Left ventricle myocardium inferior (tissue), 1 donor: ENCODE measurements at regions not wholly inside any gene's neighbourhood (a gene's known extent, or its start where the extent isn't known, plus 50 kb on each side); places are given as distances from the start of the nearest gene placed in this dataset.

Experiments
- DNase-seq: peaks from one replicate; pipeline ENCODE4 v3.0.0-alpha.2; 2020
- H3K27ac ChIP-seq: fragments of 200-600 bp; replicated peaks from 2 replicates; pipeline ENCODE4 v1.8.0; 2021
- H3K27me3 ChIP-seq: fragments of 200-600 bp; 2 replicates; pipeline ENCODE4 v1.8.0; 2021; ENCODE audit warnings: low read depth
- H3K36me3 ChIP-seq: fragments of 200-600 bp; 2 replicates; pipeline ENCODE4 v1.8.0; 2021
- H3K4me1 ChIP-seq: fragments of 200-600 bp; 2 replicates; pipeline ENCODE4 v1.8.0; 2021
- H3K4me3 ChIP-seq: fragments of 200-600 bp; 2 replicates; pipeline ENCODE4 v1.8.0; 2021; ENCODE audit warnings: mild to moderate bottlenecking, moderate library complexity
- H3K9me3 ChIP-seq: fragments of 200-600 bp; replicated peaks from 2 replicates; pipeline ENCODE4 v1.8.0; 2021
- intact Hi-C: fragments of 100-400 bp; cut with micrococcal nuclease; formaldehyde crosslinking; loops from one replicate; pipeline ENCODE4 v1.11.0; 2022
- TF ChIP-seq, protein P1 (sequence below): fragments of 200-600 bp; IDR thresholded peaks from 2 replicates; pipeline ENCODE4 v1.8.0; 2021; ENCODE audit warnings: antibody characterized with exemption, mild to moderate bottlenecking, borderline replicate concordance
- donor health status: DM: no; HTN: yes; CAD: no; lungs with severe emphysema.

DNA sequence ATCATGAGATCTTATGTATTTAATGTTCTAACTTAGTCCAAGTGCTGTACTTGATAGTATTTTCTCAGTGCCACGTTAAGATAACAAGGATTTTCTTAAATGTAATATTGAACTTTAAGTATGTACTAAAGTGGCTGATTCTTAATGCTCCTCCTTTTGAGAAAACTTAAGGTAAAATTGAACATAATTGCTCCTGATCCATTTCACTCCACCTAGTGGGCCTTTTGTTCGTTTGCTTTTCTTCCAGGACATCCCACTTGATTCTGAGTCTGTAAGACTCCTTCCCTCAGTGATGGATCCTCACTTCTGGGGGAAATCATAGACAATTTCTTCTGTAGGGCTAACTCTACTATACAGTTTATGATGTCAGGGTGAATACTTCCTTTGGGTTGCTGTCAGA, 173.1 kb downstream of the LMO4 start:
- no peak for DNase-seq
- H3K4me3 ChIP-seq = no peak overlapping the region
- peaks cover 3% of the 10 kb centered on the region for H3K4me1 ChIP-seq
- no peaks in the 10 kb centered on the region for H3K27me3 ChIP-seq
- TF ChIP-seq, protein P1, sequence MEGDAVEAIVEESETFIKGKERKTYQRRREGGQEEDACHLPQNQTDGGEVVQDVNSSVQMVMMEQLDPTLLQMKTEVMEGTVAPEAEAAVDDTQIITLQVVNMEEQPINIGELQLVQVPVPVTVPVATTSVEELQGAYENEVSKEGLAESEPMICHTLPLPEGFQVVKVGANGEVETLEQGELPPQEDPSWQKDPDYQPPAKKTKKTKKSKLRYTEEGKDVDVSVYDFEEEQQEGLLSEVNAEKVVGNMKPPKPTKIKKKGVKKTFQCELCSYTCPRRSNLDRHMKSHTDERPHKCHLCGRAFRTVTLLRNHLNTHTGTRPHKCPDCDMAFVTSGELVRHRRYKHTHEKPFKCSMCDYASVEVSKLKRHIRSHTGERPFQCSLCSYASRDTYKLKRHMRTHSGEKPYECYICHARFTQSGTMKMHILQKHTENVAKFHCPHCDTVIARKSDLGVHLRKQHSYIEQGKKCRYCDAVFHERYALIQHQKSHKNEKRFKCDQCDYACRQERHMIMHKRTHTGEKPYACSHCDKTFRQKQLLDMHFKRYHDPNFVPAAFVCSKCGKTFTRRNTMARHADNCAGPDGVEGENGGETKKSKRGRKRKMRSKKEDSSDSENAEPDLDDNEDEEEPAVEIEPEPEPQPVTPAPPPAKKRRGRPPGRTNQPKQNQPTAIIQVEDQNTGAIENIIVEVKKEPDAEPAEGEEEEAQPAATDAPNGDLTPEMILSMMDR = peak; percentile 30
- H3K27ac ChIP-seq = no peak overlapping the region
- no peaks in the 10 kb centered on the region for H3K9me3 ChIP-seq
- intact Hi-C loops = no loop called here
- no peaks in the 10 kb centered on the region for H3K36me3 ChIP-seq

DNA sequence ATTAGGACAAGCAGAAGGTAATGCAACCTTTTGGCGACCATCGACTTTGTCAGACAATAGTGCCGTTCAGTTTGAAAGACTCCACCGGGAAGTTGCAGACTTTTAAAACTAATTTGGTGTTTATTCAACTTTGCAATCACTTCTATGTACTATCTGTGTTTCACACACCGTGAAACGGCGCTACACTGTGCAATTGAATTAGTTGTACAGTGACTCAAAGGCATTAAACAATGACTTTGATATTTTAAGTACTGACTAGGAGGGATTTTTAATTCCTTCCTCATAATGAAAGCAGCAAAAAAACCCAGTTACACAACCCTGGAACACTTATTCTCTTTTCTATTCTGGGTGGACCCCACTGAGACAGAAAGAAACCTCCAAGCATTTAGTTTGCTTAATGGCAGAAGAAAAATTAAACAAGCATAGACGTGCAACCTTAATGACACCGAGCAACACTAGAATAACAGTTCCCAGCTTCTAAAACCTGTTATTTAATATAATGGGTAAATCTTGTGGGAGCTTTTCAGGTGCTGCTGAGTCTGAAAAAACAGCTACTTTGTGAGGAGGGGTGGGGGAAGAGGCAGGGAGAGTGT, 176.8 kb downstream of the LMO4 start:
- H3K27ac ChIP-seq = no peak overlapping the region
- intact Hi-C loops = no loop called here
- TF ChIP-seq, protein P1 = no peak

DNA sequence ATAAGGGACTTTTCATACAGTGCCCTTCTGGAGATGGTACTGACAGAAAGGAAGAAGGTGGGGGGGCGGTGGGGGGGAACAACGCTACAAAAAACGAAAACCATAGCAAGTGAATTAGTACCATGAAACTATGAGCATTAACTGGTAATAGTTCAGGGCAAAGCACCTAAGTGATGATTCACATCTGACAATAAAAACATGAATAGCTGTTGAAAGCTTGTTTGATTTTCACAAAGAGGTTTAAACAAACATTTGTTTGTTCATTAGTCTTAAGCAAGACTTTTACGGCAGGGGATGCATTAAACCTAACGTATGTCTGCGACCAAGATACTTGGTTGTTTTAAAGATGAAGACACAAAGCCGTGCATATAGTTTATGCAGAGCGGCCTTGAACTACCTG, 177.5 kb downstream of the LMO4 start:
- H3K4me1 ChIP-seq = no peaks in the 10 kb centered on the region
- H3K27ac ChIP-seq = no peak overlapping the region
- H3K27me3 ChIP-seq = no peaks in the 10 kb centered on the region
- no peaks in the 10 kb centered on the region for H3K36me3 ChIP-seq
- TF ChIP-seq, protein P1 = no peak
- intact Hi-C loops = no loop called here
- no peak for DNase-seq
- no peaks in the 10 kb centered on the region for H3K9me3 ChIP-seq
- no peak overlapping the region for H3K4me3 ChIP-seq

More for the DNA sequence above, 176.8 kb downstream of the LMO4 start:
- no peaks in the 10 kb centered on the region for H3K36me3 ChIP-seq
- H3K4me3 ChIP-seq = no peak overlapping the region
- no peak for DNase-seq
- H3K4me1 ChIP-seq = no peaks in the 10 kb centered on the region
- no peaks in the 10 kb centered on the region for H3K27me3 ChIP-seq
- H3K9me3 ChIP-seq = no peaks in the 10 kb centered on the region

DNA sequence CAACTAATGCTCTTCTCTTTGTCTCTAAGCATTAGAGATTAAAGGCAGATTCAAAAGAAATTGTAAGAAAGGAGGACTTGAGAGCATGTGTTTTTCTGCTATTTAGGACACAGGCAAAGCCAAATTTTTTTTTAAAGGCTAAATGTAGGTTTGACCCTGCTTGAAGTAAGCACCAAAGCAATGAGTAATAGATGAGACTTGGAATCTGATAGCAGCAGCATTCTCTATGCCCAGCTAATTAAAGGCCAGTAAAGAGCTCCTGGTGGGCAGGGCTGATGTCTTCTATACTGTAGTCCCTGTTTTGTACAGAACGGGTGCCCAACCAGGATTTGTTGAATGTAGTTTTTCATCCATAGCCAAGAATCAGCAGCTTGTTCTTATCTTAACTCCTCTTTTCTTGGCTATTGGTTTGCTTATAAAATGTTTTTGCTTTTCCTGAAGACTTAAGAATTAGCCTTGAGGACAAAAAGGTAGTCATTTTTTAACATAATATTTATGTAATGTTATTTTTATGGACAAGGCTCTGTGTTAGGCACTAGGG, 179.6 kb downstream of the LMO4 start:
- no peak for DNase-seq
- no peaks in the 10 kb centered on the region for H3K4me1 ChIP-seq
- no peaks in the 10 kb centered on the region for H3K36me3 ChIP-seq
- no peaks in the 10 kb centered on the region for H3K9me3 ChIP-seq
- H3K27ac ChIP-seq = no peak overlapping the region
- intact Hi-C loops = no loop called here
- H3K4me3 ChIP-seq = no peak overlapping the region
- TF ChIP-seq, protein P1 = no peak
- no peaks in the 10 kb centered on the region for H3K27me3 ChIP-seq

DNA sequence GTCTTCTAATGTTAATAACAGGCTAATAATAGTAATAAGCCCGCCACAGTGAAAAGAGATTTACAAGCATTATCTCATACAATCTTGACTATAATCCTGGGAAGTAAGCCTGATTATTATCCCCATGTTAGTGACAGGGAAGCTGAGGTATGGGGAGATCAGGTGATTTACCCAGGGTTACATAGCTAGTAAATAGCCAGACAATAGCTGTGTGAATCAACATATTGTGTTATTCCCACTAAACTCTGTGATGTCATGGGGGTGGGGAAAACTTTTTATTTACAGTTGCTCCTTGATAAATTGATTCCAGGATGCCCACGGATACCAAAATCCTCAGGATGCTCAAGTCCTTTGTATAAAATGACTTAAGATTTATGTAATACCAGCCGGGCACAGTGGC, 181.9 kb downstream of the LMO4 start:
- DNase-seq = no peak
- H3K27ac ChIP-seq = no peak overlapping the region
- intact Hi-C loops = no loop called here
- no peaks in the 10 kb centered on the region for H3K36me3 ChIP-seq
- no peak overlapping the region for H3K4me3 ChIP-seq
- TF ChIP-seq, protein P1 = no peak
- H3K27me3 ChIP-seq = peaks cover 7% of the 10 kb centered on the region
- H3K9me3 ChIP-seq = no peaks in the 10 kb centered on the region
- H3K4me1 ChIP-seq = no peaks in the 10 kb centered on the region
